ENCODE measurements at regions not wholly inside any gene's neighbourhood (a gene's known extent, or its start where the extent isn't known, plus 50 kb on each side); places are given as distances from the start of the nearest gene placed in this dataset.

- TF ChIP-seq ZFX (IDR thresholded peaks at IDR 0.05) (no peak), CTCF (conservative IDR thresholded peaks at IDR 0.05) (no peak)
- no peak overlapping the region for H3K27ac ChIP-seq
Observed at GRCh38 chr2:21260311-21260710, 136.5 kb downstream of the TDRD15 start.

- no peak overlapping the region for H3K27ac ChIP-seq
- TF ChIP-seq CTCF (conservative IDR thresholded peaks at IDR 0.05) (no peak), ZFX (IDR thresholded peaks at IDR 0.05) (no peak)
Observed at GRCh38 chr2:21261591-21261990, 137.8 kb downstream of the TDRD15 start.

GRCh38 chr2:21262426-21262940, 138.7 kb downstream of the TDRD15 start:
- no peak overlapping the region for H3K27ac ChIP-seq
- no peak for TF ChIP-seq CTCF (conservative IDR thresholded peaks at IDR 0.05)
- TF ChIP-seq ZFX (IDR thresholded peaks at IDR 0.05): no peak

- no peak overlapping the region for H3K27ac ChIP-seq
Observed at GRCh38 chr2:21263622-21264021, 139.9 kb downstream of the TDRD15 start.

GRCh38 chr2:21265752-21266151, 142.0 kb downstream of the TDRD15 start:
- no peak overlapping the region for H3K27ac ChIP-seq
- no peak for TF ChIP-seq ZFX (IDR thresholded peaks at IDR 0.05)
- TF ChIP-seq CTCF (conservative IDR thresholded peaks at IDR 0.05): no peak

More at GRCh38 chr2:21263622-21264021, 139.9 kb downstream of the TDRD15 start:
- TF ChIP-seq CTCF (conservative IDR thresholded peaks at IDR 0.05) (no peak), ZFX (IDR thresholded peaks at IDR 0.05) (no peak)

GRCh38 chr2:21267232-21267835, 143.6 kb downstream of the TDRD15 start:
- TF ChIP-seq CTCF (conservative IDR thresholded peaks at IDR 0.05) (no peak), ZFX (IDR thresholded peaks at IDR 0.05) (no peak)
- no peak overlapping the region for H3K27ac ChIP-seq

GRCh38 chr2:21268197-21268877, 144.6 kb downstream of the TDRD15 start:
- TF ChIP-seq CTCF (conservative IDR thresholded peaks at IDR 0.05): no peak
- no peak for TF ChIP-seq ZFX (IDR thresholded peaks at IDR 0.05)
- no peak overlapping the region for H3K27ac ChIP-seq

Data from C4-2B (cell line).